ENCODE measurements at regions not wholly inside any gene's neighbourhood (a gene's known extent, or its start where the extent isn't known, plus 50 kb on each side); places are given as distances from the start of the nearest gene placed in this dataset. TPM values are rescaled to one million over a fixed set of nuclear protein-coding genes. Genes with fewer than 3 reads are reported as not detected.

DNA sequence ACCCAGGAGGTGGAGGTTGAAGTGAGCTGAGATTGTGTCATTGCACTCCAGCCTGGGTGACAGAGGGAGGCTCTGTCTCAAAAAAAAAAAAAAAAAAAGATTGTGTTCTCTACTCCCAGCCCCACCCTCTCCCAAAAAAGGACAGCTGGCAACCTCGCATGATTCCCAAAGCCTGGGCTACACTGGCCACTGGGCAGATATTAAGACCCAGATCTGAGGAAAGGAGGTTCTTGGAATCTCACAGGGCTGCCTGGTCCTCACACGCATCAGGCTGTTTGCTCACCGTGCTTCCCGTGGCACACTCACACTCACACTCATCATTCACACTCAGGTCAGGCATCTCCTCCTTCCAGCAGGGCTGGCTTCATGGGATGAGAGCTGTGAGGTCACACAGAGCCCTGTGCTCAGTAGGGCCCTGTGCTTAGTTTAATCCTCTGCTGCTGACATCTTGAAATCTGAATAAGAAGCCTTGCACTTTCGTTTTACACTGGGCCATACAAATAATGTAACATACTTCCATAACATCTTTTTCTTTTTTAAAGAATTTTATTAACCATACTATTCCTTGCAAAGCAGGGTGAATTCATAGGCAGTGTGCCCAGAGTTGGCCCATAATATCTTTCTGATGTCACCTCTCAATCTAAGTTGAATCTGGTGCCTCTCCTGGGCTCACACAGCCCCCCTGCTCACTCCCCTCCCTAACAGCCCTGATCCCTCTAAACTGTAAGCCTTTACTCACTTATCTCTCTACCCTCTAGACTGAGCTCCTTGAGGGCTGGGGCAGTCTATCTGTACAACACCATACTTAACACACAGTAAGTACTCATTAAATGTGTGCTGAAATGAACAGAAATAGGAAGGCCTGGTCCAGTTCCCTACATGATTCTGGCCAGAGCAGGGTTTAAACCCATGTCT, 50.2 kb upstream of the C15orf39 start:
- H3K23ac ChIP-seq (ENCODE audit: low read length in 2 of 2) = no peak overlapping the region
- H2BK15ac ChIP-seq (ENCODE audit: low read depth, poor library complexity, severe bottlenecking) = no peak overlapping the region
- no peak overlapping the region for H3K4ac ChIP-seq (ENCODE audit: low read depth in 1 of 2, low read length in 2 of 2)
- no peak overlapping the region for H3K27ac ChIP-seq (ENCODE audit: low read length, poor library complexity, severe bottlenecking)
- peaks cover 0 to 8% of the 10 kb centered on the region in 2 experiments for H3K27me3 ChIP-seq (ENCODE audit: control insufficient read depth in 1 of 2, insufficient read depth in 1 of 2, low read length in 2 of 2)
- no peak overlapping the region for H3K14ac ChIP-seq (ENCODE audit: low read length in 2 of 2)
- no peak overlapping the region for H3K4me3 ChIP-seq (ENCODE audit: insufficient read depth in 1 of 2, low read depth in 1 of 2, low read length in 2 of 2)
- H3K36me3 ChIP-seq (ENCODE audit: control insufficient read depth in 1 of 2, insufficient read depth in 2 of 2, low read depth in 1 of 2, low read length in 2 of 2) = no peaks in the 10 kb centered on the region
- peak overlapping the region; percentile 37 for H3K9ac ChIP-seq (ENCODE audit: low read length)
- no peak for DNase-seq
- H2BK12ac ChIP-seq (ENCODE audit: low read length in 2 of 2) = no peak overlapping the region
- peaks cover 2% of the 10 kb centered on the region for H3K4me1 ChIP-seq (ENCODE audit: control insufficient read depth, insufficient read depth, low read depth, low read length)
- no peak overlapping the region for H3K18ac ChIP-seq (ENCODE audit: low read depth in 1 of 2, low read length in 2 of 2)
- H3K9me3 ChIP-seq (ENCODE audit: control insufficient read depth, low read length) = no peaks in the 10 kb centered on the region
- no peak overlapping the region for H4K8ac ChIP-seq (ENCODE audit: low read length)
- H2AK5ac ChIP-seq (ENCODE audit: low read length, severe bottlenecking) = no peak overlapping the region
- H2AFZ ChIP-seq (ENCODE audit: low read depth, low read length) = no peak overlapping the region
- no peak overlapping the region for H2BK5ac ChIP-seq (ENCODE audit: low read depth, low read length, poor library complexity, severe bottlenecking)
- H3K4me2 ChIP-seq (ENCODE audit: low read length, poor library complexity, severe bottlenecking) = no peak overlapping the region
- WGBS = 74% methylated on average over 5 of the region's 5 CpGs
- no peak overlapping the region for H2BK120ac ChIP-seq (ENCODE audit: low read depth, low read length)
- H4K91ac ChIP-seq (ENCODE audit: low read length) = no peak overlapping the region
- no peaks in the 10 kb centered on the region for H3K79me1 ChIP-seq (replicated peaks; ENCODE audit: low read length, poor library complexity, severe bottlenecking)

Small RNA genes lying in the stretch of these regions (small RNA-seq; reads per million reads assigned to genes)
- gene RF00017 (ENCODE audit: low read depth) = not detected
- not detected for gene RF00601 (ENCODE audit: low read depth)
